Fibroblast of villous mesenchyme (primary cell): ENCODE measurements at regions not wholly inside any gene's neighbourhood (a gene's known extent, or its start where the extent isn't known, plus 50 kb on each side); places are given as distances from the start of the nearest gene placed in this dataset.

ENCODE experiments used
- DNase-seq: peaks from one replicate; pipeline ENCODE4 v3.0.0-alpha.2; 2010; ENCODE audit warnings: low read depth
- H3K4me3 ChIP-seq: 2 replicates; pipeline ENCODE4 v1.5.1; 2011; ENCODE audit warnings: low read depth, mild to moderate bottlenecking, low read length
- CTCF ChIP-seq: IDR thresholded peaks from 2 replicates; pipeline ENCODE4 v1.5.1; 2012; ENCODE audit warnings: low read depth, mild to moderate bottlenecking, low read length; ENCODE audit not compliant: insufficient read depth

DNA sequence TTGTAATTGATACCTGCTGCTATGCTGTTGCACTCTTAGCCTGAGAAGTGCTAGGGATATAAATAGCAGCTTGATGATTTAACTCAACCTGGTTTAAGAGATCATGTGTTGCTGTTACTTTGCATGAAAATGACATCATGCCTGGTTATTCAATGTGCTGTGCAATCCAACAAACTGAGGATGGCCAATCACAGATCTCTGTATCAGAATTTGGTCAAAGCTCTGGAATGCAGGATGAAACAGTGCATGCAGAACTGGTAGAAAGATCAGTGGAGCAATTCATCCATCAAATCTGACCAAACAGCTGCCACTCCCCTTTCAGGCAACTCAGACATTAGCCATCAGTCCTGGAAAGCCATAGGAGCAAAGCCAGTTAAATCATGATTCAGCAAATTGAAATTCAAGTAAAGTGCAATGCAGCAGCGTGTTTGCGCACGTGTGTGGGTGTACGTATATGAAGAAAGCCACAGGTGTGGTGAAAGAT is 160.3 kb upstream of the RASGEF1B start:
- no peak for TF ChIP-seq CTCF
- H3K4me3 ChIP-seq: no peak overlapping the region
- peak; percentile 32 for DNase-seq

GRCh38 chr4:81629366-81629765 is 157.7 kb upstream of the RASGEF1B start:
- no peak overlapping the region for H3K4me3 ChIP-seq
- no peak for DNase-seq
- TF ChIP-seq CTCF: no peak

DNA sequence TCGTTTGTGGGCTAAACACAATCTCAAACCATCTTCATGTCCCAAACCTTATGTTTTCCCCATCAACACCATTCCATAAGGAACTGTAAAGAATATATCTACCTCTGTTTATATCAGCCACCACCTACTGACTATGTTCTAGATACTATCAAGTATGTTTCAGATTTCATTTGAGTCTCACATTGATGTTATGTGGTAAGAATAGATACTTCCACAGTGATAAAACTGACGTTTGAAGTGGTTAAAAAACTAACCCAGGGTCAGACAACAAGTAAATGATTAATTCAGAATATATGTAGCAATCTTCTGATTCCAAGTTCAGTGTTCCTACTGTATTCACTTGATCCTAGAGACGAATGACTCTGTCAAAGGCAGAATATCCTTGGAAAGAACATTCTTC is 156.8 kb upstream of the RASGEF1B start:
- no peak for TF ChIP-seq CTCF
- DNase-seq: no peak
- H3K4me3 ChIP-seq: no peak overlapping the region

DNA sequence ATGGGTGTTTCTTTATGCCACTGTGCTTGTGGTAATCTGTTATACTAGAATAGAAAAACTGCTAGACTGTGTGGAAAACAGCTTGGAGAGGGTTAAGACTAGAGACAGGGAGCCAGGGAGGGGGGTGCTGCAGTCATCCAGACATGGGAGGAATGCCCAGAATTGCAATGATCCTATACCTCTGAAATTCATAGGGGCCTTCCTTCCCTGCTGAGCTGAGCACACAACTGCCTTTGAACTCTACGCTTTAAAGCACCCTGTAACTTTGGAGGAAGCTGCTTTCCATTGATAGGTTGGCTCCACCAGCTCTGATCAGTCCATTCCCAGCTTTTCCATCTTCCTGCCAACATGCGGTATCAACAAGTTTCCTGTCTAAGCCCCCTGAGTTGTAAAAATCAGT is 155.9 kb upstream of the RASGEF1B start:
- no peak overlapping the region for H3K4me3 ChIP-seq
- DNase-seq: no peak
- no peak for TF ChIP-seq CTCF

DNA sequence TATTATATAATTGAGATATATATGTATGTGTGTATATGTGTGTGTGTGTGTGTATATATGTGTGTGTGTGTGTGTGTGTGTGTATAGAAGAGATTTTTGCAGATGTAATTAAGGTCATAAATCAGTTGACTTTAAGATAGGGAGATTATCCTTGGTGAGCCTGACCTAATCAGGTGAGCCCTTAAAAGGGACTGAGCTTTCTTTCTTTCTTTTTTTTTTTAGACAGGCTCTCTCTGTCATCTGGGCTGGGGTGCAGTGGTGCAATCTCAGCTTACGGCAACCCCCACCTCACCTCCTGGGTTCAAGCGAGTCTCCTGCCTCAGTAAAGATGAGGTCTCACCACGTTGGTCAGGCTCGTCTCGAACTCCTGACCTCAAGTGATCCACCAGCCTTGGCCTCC is 155.1 kb upstream of the RASGEF1B start:
- no peak for DNase-seq
- H3K4me3 ChIP-seq: no peak overlapping the region
- no peak for TF ChIP-seq CTCF

DNA sequence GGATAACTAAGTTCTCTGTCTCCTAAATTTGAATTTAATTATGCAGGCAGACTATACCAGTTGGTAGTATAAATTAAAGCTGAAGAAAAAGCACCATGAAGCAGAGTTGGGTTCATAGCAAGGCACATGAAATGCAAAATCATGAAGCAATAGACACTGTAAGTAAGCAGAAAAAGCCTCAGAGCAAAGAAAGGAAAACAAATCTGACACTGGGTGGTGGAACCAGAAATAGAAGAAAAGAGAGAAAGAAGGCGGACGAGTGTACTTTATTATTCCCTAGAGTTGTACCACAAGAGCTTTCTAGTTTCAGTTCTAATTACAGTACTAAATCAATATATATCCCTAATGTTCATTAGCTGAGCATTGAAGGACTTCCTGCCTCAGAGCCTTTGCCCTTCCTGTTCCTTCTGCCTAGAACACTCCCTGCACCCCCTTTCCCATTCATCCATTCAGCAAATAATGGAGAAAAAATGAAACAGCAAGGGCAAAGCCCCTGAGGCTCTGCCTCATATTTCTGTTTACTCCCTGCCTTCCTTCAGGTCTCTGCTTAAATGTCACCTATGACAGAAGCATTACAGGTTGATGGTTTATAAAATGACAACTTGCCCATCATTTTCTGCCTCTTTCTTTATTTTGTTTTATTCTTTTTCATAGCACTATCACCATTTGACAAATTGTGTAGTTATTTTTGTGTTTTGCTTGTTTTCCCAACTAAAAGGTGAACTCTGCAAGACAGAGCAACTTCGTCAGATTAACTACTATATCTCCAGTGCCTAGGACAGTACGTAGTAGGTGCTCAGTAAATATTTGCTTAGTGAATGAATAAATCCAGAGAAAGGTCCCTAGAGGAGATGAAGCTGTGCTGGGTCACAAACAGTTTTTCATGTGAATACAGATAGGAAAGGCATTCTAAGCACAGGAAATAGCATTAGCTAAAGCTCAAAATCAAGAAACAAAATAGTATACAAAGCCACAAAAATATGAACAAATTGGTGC is 154.0 kb upstream of the RASGEF1B start:
- no peak overlapping the region for H3K4me3 ChIP-seq
- no peak for TF ChIP-seq CTCF
- DNase-seq: no peak

DNA sequence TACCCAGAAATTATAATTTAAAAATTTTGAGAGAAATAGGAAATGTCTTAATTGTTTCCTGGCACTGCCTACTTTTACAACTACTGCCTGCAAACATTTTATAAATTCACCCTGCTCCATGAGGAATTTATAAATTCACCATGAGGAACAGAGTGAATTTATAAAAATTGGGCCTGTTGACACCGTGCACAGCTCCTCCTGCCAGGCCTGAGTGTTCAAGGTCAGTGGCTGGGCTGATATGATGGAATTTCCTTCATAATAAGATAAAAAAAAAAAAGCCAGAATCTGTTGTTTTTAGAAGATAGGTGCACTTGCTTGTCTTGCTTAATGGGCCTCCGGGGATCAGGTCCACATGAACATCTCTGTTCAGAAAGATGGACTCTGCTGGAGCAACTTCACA is 151.7 kb upstream of the RASGEF1B start:
- no peak for DNase-seq
- no peak overlapping the region for H3K4me3 ChIP-seq
- TF ChIP-seq CTCF: no peak
